PC-9 (cell line): ENCODE measurements at regions not wholly inside any gene's neighbourhood (a gene's known extent, or its start where the extent isn't known, plus 50 kb on each side); places are given as distances from the start of the nearest gene placed in this dataset.

Experiments
- EZH2 ChIP-seq: fragments of 200-600 bp; sonication (generic); IDR thresholded peaks from 2 replicates; pipeline ENCODE4 v1.8.0; 2017; ENCODE audit warnings: antibody characterized with exemption, low read depth
- TF ChIP-seq, protein P1 (sequence below): fragments of 200-600 bp; sonication (generic); conservative IDR thresholded peaks from 2 replicates; pipeline ENCODE4 v1.6.1; 2017; ENCODE audit warnings: mixed run types, antibody characterized with exemption, mild to moderate bottlenecking, moderate library complexity

DNA sequence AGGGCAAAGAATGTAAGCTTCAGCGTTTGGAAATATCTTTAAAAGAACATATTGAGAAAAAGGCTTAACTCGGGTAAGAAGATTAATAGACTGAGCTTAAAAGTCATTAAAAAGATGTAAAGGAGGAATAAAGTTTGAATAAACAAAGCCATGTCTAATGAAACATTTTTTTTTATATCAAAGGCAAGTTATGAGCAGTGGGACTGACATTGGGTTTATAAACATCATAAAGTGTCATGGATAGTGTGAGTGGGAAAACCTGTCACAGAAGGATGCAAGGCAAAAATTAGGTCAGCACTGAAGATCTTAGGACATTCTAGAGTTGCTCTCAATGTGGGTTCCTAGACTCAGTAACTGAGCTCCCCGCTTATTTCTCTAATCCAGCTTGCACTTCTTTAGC, 438.0 kb upstream of the CDH11 start:
- TF ChIP-seq, protein P1, sequence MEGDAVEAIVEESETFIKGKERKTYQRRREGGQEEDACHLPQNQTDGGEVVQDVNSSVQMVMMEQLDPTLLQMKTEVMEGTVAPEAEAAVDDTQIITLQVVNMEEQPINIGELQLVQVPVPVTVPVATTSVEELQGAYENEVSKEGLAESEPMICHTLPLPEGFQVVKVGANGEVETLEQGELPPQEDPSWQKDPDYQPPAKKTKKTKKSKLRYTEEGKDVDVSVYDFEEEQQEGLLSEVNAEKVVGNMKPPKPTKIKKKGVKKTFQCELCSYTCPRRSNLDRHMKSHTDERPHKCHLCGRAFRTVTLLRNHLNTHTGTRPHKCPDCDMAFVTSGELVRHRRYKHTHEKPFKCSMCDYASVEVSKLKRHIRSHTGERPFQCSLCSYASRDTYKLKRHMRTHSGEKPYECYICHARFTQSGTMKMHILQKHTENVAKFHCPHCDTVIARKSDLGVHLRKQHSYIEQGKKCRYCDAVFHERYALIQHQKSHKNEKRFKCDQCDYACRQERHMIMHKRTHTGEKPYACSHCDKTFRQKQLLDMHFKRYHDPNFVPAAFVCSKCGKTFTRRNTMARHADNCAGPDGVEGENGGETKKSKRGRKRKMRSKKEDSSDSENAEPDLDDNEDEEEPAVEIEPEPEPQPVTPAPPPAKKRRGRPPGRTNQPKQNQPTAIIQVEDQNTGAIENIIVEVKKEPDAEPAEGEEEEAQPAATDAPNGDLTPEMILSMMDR: no peak
- no peak for TF ChIP-seq EZH2
